ENCODE measurements at regions not wholly inside any gene's neighbourhood (a gene's known extent, or its start where the extent isn't known, plus 50 kb on each side); places are given as distances from the start of the nearest gene placed in this dataset.
"Not testable (repeated sequence)": the region's sequence is repeated elsewhere in the genome, so short reads cannot be mapped to it uniquely, and the experiment has no call there.

DNA sequence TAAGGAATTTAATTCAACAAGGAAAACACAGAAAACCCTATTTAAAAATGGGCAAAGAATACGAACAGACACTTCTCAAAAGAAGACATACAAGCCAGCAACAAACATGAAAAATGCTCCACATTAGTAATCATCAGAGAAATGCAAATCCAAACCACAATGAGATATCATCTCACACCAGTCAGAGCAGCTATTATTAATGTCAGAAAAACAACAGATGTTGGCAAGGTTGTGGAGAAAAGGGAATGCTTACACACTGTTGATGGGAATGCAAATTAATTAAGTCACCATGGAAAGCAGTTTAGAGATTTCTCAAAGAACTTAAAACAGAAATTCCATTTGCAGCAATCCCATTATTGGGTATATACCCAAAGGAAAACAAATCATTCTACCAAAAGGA lies 55.2 kb downstream of the GCC1 start:
- no peak for DNase-seq

DNA sequence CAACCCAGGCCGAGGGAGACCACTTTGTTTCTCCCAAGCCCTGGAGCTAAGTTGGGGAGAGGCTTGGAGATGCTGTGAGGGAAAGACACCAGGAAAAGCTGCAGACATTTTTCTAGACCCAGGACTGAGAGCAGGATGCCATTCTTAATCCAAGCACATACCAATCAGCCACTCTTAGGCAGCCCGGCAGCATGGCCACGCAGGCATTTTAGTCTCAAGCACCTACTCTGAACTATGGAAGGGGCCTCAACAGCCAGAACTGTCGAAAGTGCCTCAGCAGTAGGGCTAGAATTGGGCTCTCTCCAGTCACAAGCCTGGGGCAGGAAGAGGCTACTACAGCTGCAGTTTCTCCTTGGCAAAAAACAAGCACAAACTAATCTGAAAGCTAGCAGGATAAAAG lies 57.8 kb downstream of the GCC1 start:
- DNase-seq = no peak

DNA sequence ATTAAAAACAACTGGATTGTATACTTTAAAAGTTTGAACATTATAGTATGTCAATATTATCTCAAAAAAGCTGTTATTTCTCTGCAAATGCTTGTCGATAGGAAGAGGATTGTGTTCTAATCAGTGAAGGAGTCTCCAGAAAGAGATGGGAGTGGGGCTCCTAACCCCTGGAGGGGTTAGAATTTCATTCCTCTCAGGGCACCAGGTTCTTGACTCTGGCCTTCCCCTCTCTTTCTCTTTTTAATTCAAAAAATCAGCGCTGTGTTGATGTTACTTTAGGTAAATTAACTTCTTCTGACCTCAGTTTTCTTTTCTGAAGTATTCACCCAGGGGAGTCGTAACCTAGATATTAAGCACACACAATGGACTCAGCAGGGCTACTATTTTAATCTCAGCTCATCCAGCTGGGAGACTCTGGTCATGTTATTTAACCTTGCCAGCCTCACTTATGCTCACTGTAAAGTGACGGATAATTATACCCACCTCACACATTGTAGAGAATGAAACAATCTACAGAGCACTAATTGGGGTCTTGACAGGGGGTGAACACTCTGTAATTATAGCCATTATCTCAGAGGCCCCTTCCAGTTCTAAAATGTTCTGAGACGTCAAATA lies 59.4 kb downstream of the GCC1 start:
- no peak for DNase-seq

DNA sequence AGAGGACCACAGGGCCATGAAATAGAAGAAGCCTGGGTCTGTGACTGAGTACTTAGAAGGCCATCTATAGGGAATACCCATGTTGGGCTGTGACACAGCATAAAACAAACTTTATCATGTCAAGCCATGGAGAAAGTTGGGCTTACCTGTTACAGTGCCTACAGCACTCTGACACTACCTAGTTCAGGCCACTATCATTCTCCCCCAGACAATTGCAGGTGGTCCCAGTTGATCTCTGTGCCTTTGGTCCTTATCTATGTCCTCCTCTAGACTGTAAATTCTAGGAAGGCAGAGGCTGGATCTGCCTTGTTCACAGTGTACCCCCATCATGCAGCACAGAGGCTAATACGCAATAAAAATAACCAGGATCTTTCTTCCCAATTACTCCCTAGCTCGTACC lies 69.1 kb downstream of the GCC1 start:
- no peak for DNase-seq

DNA sequence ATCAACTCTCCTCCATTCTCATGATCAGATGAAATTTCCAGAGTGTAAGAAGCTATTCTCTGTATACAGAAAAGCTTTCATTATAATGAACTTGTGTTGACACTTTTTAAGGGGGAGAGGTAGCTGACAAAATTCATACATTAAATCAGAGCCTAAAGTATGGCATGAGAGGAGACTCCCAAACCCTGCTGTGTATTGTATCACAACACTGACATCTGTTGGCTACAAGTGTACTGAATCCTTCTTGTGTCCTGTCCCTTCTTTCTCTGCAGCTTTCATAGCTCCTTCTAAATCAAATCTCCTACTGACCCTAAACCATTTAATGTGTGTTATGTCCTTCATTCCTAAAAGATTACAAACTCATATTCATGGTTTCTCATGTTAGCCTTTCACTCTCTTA lies 70.9 kb downstream of the GCC1 start:
- DNase-seq = no peak

DNA sequence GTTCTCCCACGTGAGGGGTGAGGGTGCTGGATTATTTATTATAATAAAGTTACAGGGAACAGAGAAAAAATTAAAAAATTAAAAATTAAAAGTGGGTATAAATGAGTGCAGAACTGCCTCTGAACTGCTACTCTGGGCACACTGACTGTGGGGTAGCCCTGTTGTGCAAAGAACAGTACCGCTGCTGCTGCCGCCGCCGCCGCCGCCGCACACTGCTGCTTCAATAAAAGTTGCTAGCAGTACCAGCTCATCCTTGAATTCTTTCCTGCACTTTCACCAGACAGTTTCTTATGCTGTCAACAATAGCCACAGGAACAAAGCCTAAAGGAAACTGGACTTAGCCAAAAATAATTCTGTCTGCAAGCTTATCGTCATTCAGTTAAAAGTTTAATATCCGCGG lies 72.1 kb downstream of the GCC1 start:
- DNase-seq = no peak

DNA sequence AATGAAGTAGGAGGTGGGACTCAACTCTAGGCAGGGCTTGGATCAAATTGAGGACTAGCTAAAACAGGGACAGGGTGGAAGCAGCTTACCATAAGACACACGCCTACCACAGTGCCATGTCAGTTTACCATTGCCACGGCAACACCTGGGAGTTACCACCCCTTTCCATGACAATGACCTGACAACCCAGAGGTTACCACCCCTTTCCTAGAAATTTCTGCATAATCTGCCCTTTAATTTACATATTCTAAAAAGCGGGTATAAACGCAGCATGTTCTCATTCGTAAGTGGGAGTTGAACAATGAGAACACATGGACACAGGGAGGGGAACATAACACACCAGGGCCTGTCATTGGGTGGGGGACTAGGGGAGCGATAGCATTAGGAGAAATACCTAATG lies 72.7 kb downstream of the GCC1 start:
- no peak for DNase-seq

DNA sequence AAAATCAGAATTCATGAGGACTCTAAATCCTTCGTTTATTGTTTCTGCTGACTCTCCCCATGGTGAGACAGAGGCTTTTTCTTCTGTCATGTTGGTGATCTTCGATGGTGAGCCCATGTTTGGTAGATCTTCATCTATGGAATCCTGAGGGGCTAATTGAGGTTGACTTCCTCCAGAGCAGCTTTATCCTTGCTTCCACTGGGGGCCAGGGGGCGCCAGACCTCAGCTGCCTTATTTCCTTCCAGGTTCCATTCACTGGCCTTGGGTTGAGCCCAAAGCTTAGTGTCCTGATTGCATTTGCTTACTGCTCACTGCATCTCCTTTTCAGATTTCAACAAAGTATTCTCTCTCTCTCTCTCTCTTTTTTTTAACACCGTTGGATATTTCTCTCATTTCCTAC lies 80.7 kb downstream of the GCC1 start:
- peak; percentile 4 for DNase-seq

DNA sequence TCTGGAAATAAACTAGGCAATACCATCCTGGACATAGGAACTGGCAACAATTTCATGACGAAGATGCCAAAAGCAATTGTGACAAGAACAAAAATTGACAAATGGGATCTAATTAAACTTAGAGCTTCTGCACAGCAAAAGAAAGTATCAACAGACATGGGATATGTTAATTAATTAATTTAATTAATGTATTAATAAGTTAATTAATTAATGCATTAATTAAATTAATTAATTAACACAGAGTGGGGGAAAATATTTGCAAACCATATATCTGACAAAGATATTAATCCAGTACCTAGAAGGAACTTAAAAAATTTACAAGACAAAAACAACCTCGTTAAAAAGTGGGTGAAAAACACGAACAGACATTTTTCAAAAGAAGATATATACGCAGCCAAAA lies 83.6 kb downstream of the GCC1 start:
- DNase-seq = no peak

DNA sequence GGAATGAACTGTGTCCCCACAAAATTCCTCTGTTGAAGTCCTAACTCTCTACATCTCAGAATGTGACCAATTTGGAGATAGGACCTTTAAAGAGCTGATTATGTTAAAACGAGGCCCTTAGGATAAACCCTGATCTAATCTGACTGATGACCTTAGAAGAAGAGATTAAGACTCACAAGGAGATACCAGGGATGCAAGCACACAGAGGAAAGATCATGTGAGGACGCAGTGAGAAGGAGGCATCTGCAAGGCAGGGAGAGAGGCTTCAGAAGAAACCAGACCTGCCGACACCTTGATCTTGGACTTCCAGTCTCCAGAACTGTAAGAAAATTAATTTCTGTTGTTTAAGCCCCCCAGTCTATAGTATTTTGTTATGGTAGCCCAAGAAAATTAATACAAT lies 94.9 kb upstream of the ZNF800 start:
- DNase-seq = no peak

DNA sequence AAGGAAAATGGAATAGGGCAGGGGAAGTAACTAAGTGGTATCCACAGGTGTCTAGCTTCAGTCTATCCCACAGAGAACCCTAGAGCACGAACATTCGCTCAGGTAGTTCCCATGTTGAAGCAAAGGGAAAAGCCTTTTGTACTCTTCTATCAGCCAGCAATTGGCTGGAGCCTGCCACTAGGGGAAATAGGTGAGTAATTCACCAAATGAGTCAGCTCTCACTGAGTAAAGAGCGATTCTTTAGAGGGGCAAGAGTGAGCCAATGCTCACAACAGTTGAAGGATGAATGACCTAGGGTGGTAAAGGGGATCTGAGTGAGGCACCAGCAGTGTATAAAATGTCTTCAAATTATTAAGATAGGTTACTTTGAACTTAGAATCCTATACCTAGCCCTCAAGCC lies 94.1 kb upstream of the ZNF800 start:
- DNase-seq = no peak

DNA sequence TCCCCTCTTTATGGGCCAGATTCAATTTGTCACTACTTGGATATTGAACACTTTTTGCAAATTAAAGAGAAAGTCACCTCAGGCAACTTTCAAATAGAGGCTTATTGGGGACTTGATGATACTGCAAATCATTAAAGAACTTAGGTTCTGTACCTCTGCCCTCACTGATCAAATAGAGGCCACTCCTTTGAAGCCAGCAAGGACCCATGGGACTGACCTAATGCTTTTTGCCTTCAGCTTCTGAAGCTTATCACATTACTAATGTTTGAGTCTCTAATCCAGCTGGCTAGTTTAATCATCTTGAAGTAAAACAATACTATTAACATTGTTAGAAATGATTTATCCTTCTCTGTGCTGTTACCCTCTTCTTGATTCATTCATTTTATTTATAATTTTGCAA lies 93.0 kb upstream of the ZNF800 start:
- DNase-seq = no peak

DNA sequence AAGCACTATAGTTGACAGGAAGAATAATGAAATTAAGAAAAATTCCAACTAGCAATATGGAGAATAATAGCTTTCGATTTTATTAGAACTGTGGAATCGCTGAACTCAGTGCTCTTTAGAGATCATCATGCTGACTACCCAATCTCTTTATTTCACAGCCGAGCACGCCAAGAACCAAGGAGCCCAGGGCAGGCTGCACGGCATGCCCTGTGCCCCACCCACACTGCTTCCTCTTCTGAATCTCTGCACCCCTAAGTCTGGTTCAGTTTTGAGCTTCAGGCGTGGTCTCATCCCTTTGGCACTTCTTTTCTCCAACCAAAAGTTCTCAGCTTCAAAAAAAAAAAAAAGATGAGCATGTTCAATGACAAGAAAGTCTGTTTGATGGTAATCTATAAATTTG lies 92.4 kb upstream of the ZNF800 start:
- no peak for DNase-seq

DNA sequence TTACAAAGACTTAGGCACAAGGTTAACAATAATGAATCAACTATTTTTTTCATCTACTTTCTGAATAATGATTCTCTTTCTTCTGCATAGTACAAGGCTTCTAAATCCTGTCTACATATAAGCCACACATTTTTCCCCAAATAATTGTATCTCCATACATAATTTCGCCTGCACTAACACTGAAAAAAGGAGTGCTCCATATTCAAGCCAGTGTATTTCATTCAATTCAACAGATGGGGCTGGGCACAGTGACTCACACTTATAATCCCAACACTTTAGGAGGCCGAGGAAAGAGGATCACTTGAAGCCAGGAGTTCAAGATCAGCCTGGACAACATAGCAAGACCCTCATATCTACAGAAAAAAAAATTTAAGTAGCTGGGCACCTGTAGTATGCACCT lies 86.0 kb upstream of the ZNF800 start:
- no peak for DNase-seq

DNA sequence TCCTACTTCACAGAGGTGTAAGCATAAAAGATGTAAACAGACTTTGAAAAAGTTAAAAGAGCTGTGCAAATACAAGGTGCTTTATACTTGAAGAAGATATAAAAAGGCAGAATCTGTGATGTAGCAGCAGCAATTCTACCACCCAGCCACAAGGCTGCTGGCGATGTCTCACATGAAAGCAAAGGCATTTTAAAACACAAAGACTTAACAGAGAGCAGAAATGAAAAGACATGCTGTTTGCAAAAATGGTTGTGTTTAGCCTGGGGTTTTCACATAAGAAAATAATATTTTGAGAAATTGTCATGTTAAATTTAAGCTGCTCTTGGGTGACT lies 85.5 kb upstream of the ZNF800 start:
- no peak for DNase-seq

DNA sequence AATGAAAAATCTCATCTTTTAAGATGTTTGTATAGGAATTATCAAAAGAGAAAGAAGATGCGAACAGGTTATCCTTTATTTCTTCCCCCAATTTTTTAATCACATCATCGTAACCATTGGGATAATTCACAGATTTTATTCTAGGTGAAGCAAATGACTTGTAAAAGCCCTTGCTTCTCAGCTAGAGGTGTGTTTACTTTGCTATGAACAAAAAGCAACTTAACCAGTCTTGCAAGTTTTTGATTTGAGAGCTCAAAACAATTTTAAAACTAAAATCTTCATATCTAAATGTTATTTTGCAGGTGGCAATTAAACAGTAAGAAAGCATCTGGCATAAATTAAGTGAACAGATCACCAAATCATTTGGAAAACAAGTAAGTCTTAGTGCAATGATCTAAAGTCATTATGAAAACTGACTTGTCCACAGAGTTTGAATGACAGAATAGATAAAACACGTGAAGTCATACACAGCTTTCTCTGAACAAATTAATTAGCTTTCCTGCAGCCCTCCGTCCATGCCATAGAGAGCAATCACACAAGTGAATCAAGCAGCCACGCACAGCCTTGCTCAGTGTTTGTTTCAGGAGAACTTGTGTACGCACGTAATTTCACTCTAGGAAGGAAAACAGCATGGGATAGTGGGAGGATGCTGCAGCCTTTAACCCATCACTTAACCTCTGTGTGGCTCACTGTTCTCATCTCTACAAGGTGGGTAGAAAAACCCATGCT lies 85.0 kb upstream of the ZNF800 start:
- no peak for DNase-seq

DNA sequence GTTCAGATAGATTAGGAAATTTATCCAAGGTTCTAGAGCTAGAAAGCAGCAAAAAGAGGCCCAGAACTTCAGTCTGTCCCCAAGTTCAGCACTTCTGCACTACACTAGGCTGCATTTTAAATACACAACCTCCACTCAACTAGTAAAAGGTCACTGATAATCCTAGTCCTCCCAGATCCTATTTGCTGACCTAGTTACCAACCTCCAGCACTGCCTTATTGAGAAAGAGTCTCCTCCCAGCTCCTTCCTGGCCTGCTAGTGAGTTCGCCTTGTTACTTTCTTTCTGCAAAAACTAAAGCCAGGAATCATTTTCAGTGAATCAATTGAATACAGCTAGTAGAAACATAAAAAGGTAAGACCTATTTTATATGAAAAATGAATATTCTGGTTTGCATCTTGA lies 84.1 kb upstream of the ZNF800 start:
- no peak for DNase-seq

DNA sequence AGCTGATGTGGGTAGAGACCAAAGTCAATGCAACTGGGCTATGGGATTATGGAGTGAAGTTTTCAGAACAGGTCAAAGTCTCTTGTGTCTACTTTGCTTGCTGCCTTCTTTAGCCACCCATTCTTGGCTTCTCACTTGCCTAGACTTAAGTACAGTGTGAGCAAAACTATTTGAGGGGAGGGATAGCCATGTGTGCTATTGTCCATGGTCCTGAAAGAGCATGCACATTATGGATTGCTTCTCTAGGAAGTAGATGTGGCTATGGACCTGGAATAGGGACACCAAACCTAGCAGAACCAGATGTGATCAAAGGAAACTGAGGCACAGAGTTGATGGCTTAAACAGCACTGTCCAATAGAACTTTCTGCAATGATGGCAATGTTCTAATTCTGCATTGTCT lies 81.9 kb upstream of the ZNF800 start:
- DNase-seq = no peak

DNA sequence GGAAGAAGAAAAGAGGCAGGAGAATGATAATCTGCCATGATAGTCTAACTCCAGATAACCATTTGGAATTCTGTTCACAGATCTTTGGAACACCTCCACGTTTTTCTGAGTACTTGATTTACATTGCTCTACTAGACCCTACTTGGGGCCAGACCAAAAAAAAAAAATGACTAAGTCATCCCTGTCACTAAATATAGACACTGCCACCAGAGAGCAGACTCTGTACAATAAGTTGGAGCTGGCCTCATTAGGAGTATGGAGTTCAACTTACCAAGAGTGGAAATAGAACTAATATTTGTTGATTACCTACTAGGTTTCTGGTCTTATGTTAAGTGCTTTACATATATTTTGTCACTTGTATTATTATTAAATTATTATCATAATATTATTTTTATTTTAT lies 80.9 kb upstream of the ZNF800 start:
- DNase-seq = no peak

DNA sequence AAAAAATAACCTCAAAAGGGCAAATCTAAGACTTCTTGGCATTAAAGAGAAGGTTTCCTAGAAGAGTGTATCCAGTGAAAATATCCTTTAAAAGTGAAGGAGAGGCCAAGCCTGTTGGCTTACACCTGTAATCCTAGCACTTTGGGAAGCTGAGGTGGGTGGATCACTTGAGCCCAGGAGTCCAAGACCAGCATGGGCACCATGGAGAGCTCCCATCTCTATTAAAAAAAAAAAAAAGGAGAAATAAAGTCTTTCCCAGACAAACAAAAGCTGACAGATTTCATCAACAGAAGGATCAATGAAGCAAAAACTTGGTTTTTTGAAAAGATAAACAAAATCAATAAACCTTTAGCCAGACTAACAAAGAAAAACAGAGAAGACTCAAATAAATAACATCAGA lies 67.6 kb upstream of the ZNF800 start:
- DNase-seq = no peak

DNA sequence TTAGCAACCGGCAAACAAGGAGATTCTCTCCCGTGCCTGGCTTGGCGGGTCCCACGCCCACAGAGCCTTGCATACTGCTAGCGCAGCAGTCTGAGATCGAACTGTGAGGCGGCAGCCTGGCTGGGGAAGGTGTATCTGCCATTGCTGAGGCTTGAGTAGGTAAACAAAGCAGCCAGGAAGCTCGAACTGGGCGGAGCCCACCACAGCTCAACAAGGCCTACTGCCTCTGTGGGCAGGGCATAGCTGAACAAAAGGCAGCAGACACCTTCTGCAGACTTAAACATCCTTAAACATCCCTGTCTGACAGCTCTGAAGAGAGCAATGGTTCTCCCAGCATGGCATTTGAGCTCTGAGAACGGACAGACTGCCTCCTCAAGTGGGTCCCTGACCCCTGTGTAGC lies 58.8 kb upstream of the ZNF800 start:
- not testable (repeated sequence) for DNase-seq

DNA sequence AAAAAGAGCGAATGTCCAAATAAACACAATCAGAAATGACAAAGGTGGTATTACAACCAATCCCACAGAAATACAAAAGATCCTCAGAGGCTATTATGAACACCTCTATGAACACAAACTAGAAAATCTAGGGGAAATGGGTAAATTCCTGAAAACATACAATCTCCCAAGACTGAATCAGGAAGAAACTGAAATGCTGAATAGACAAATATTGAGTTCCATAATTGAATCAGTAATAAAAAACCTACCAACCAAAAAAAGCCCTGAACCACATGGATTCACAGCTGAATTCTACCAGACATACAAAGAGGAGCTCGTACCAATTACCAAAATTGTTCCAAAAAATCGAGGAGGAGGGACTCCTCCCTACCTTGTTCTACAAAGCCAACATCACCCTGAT lies 56.1 kb upstream of the ZNF800 start:
- DNase-seq = no peak

DNA sequence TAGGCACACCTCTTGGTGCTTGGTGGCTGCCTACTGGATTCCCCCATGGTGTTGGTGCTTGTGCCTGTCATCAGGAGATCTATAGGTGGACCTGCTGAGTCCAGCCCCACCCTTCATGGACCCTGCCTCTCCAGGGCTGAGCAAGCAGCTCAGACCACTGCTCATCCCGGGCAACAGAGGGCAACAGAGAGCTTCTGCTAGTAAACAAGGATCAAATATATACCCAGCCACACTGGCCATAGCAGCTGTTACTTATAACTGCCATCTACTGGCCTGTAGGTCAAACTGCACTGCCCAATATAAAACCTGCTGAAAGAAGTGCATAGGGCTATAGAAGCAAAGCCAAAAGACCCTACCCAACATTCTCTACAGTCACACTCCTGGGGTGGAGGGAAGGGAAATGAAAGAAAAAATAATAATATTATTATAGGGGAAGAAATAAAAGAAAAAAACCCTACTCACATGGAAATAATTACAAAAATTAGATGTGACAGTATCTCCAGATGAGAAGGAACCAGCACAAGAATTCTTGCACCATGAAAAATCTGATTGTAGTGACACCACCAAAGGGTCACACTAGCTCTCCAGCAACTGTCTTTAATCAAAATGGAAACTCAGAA lies 54.9 kb upstream of the ZNF800 start:
- peak; percentile 78 for DNase-seq

DNA sequence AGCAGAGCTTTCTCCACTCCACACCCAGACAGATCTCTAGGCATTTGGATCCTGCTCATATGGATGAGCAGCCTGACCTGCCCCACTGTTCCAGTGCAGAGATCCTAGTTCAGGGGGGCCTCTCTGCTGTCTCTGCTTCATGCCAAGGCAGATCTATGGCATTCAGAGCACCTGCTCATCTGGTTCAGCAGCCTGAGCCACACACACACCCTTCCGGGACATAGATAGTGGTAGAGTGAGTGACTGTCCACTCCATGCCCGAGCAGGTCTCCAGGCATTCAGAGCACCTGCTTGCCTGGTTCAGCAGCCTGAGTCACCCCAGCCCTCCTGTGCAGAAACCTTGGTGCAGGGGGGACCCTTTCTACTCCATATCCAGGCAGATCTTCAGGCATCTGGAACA lies 54.3 kb upstream of the ZNF800 start:
- DNase-seq = no peak
